ENCODE measurements at regions not wholly inside any gene's neighbourhood (a gene's known extent, or its start where the extent isn't known, plus 50 kb on each side); places are given as distances from the start of the nearest gene placed in this dataset.
A peak's percentile ranks its signal among the peaks of the same experiment; 100 is the strongest.

GRCh38 chr1:114314576-114314975 lies 160.9 kb upstream of the SYT6 start:
- DNase-seq (ENCODE audit: low read depth in 2 of 2), result no peak

- no peak for DNase-seq (ENCODE audit: low read depth in 2 of 2)
Measured at GRCh38 chr1:114314098-114314497, 160.4 kb upstream of the SYT6 start.

GRCh38 chr1:114310695-114311271 lies 157.1 kb upstream of the SYT6 start:
- no peak for DNase-seq (ENCODE audit: low read depth in 2 of 2)

GRCh38 chr1:114302821-114303220 lies 149.2 kb upstream of the SYT6 start:
- no peak for DNase-seq (ENCODE audit: low read depth in 2 of 2)

GRCh38 chr1:114299331-114299975 lies 145.8 kb upstream of the SYT6 start:
- no peak for DNase-seq (ENCODE audit: low read depth in 2 of 2)

- no peak for DNase-seq (ENCODE audit: low read depth in 2 of 2)
Measured at GRCh38 chr1:114298008-114298407, 144.3 kb upstream of the SYT6 start.

GRCh38 chr1:114296413-114296812 lies 142.7 kb upstream of the SYT6 start:
- no peak for DNase-seq (ENCODE audit: low read depth in 2 of 2)

- no peak for DNase-seq (ENCODE audit: low read depth in 2 of 2)
Measured at GRCh38 chr1:114295321-114295720, 141.7 kb upstream of the SYT6 start.

- no peak for DNase-seq (ENCODE audit: low read depth in 2 of 2)
Measured at GRCh38 chr1:114292835-114293234, 139.2 kb upstream of the SYT6 start.

- DNase-seq (ENCODE audit: low read depth in 2 of 2), result no peak
Measured at GRCh38 chr1:114292194-114292593, 138.5 kb upstream of the SYT6 start.

GRCh38 chr1:114290776-114291175 lies 137.1 kb upstream of the SYT6 start:
- DNase-seq (ENCODE audit: low read depth in 2 of 2), result no peak

GRCh38 chr1:114290341-114290740 lies 136.7 kb upstream of the SYT6 start:
- DNase-seq (ENCODE audit: low read depth in 2 of 2), result no peak

- no peak for DNase-seq (ENCODE audit: low read depth in 2 of 2)
Measured at GRCh38 chr1:114289824-114290223, 136.2 kb upstream of the SYT6 start.

- DNase-seq (ENCODE audit: low read depth in 2 of 2), result no peak
Measured at GRCh38 chr1:114289306-114289705, 135.6 kb upstream of the SYT6 start.

GRCh38 chr1:114286960-114287359 lies 133.3 kb upstream of the SYT6 start:
- no peak for DNase-seq (ENCODE audit: low read depth in 2 of 2)

- no peak for DNase-seq (ENCODE audit: low read depth in 2 of 2)
Measured at GRCh38 chr1:114286179-114286578, 132.5 kb upstream of the SYT6 start.

GRCh38 chr1:114282751-114283403 lies 129.2 kb upstream of the SYT6 start:
- peak; percentile 70 for DNase-seq (ENCODE audit: low read depth in 2 of 2)

GRCh38 chr1:114278911-114279310 lies 125.2 kb upstream of the SYT6 start:
- no peak for DNase-seq (ENCODE audit: low read depth in 2 of 2)

- DNase-seq (ENCODE audit: low read depth in 2 of 2), result no peak
Measured at GRCh38 chr1:114278430-114278829, 124.8 kb upstream of the SYT6 start.

- DNase-seq (ENCODE audit: low read depth in 2 of 2), result no peak
Measured at GRCh38 chr1:114274621-114275317, 121.1 kb upstream of the SYT6 start.

GRCh38 chr1:114272593-114272992 lies 118.9 kb upstream of the SYT6 start:
- DNase-seq (ENCODE audit: low read depth in 2 of 2), result no peak

- DNase-seq (ENCODE audit: low read depth in 2 of 2), result no peak
Measured at GRCh38 chr1:114270718-114271117, 117.0 kb upstream of the SYT6 start.

GRCh38 chr1:114270282-114270681 lies 116.6 kb upstream of the SYT6 start:
- DNase-seq (ENCODE audit: low read depth in 2 of 2), result no peak
